Bronchial epithelial cell (primary cell): ENCODE measurements at regions not wholly inside any gene's neighbourhood (a gene's known extent, or its start where the extent isn't known, plus 50 kb on each side); places are given as distances from the start of the nearest gene placed in this dataset.

Source experiments
- DNase-seq: peaks from one replicate; pipeline ENCODE4 v3.0.0-alpha.2; 2010; ENCODE audit warnings: low read depth
- FAIRE-seq: peaks from 2 replicates; lab custom pipeline; 2011; peaks lifted over from hg19 to GRCh38; lab: Jason Lieb, UNC
- H3K27me3 ChIP-seq: 2 replicates; pipeline ENCODE4 v1.5.1; 2011; ENCODE audit warnings: low read length; ENCODE audit not compliant: control insufficient read depth, insufficient read depth
- H3K36me3 ChIP-seq: 2 replicates; pipeline ENCODE4 v1.5.1; 2011; ENCODE audit warnings: low read length; ENCODE audit not compliant: control insufficient read depth, insufficient read depth
- H3K4me3 ChIP-seq: 2 replicates; pipeline ENCODE4 v1.5.1; 2011; ENCODE audit warnings: mild to moderate bottlenecking, low read depth, low read length, control low read depth
- CTCF ChIP-seq: IDR thresholded peaks from 2 replicates; pipeline ENCODE4 v1.5.1; 2011; ENCODE audit warnings: mild to moderate bottlenecking, moderate library complexity, low read length, control low read depth, inconsistent platforms; ENCODE audit not compliant: insufficient read depth, severe bottlenecking

- no peaks in the 10 kb centered on the region for H3K36me3 ChIP-seq
- no peak overlapping the region for H3K4me3 ChIP-seq
- TF ChIP-seq CTCF = no peak
- DNase-seq (no peak), FAIRE-seq (no peak)
- H3K27me3 ChIP-seq = no peaks in the 10 kb centered on the region
These were observed 2117.9 kb upstream of the C9orf72 start for GRCh38 chr9:29691145-29691544.

GRCh38 chr9:29691758-29692407 is 2118.6 kb upstream of the C9orf72 start:
- peak; percentile 50 for DNase-seq
- Histone ChIP-seq H3K27me3 (no peaks in the 10 kb centered on the region), H3K4me3 (no peak overlapping the region), H3K36me3 (no peaks in the 10 kb centered on the region)
- TF ChIP-seq CTCF = peak; percentile 60
- no peak for FAIRE-seq

- Histone ChIP-seq H3K36me3 (no peaks in the 10 kb centered on the region), H3K4me3 (no peak overlapping the region), H3K27me3 (no peaks in the 10 kb centered on the region)
- DNase-seq = peak; percentile 78
- TF ChIP-seq CTCF = no peak
- no peak for FAIRE-seq
These were observed 2123.7 kb upstream of the C9orf72 start for GRCh38 chr9:29697011-29697410.

GRCh38 chr9:29701559-29701958 is 2128.3 kb upstream of the C9orf72 start:
- peak; percentile 39 for DNase-seq
- FAIRE-seq = no peak
- H3K27me3 ChIP-seq = no peaks in the 10 kb centered on the region
- no peak for TF ChIP-seq CTCF
- no peak overlapping the region for H3K4me3 ChIP-seq
- H3K36me3 ChIP-seq = no peaks in the 10 kb centered on the region

- FAIRE-seq (no peak), DNase-seq (peak; percentile 43)
- Histone ChIP-seq H3K4me3 (no peak overlapping the region), H3K36me3 (no peaks in the 10 kb centered on the region), H3K27me3 (no peaks in the 10 kb centered on the region)
- no peak for TF ChIP-seq CTCF
These were observed 2128.7 kb upstream of the C9orf72 start for GRCh38 chr9:29701971-29702370.

- DNase-seq (no peak), FAIRE-seq (no peak)
- TF ChIP-seq CTCF = no peak
- H3K27me3 ChIP-seq = no peaks in the 10 kb centered on the region
- no peak overlapping the region for H3K4me3 ChIP-seq
- H3K36me3 ChIP-seq = no peaks in the 10 kb centered on the region
These were observed 2141.6 kb upstream of the C9orf72 start for GRCh38 chr9:29714860-29715259.
